ENCODE measurements at regions not wholly inside any gene's neighbourhood (a gene's known extent, or its start where the extent isn't known, plus 50 kb on each side); places are given as distances from the start of the nearest gene placed in this dataset.

DNA sequence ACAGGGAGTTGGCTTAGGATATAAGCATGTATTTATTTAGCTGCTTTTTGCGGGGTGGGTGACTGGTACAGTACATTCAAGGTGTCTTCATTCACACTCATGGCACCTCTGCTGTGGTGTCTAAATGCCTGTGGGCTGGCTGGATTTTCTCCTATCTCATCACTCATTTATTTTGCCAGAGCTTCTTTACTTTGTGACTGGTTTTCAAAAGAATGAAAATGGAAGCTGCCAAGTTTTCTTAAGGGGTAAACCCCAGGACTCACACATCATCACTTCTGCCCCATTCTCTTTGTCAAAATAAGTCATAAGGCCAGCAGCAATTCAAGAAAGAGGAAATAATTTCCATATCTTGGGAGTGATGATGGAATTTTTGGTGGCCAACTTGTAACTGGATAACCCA is 493.4 kb upstream of the ALCAM start:
- no peaks in the 10 kb centered on the region for H3K9me3 Mint-ChIP-seq
- DNase-seq = no peak
- no peaks in the 10 kb centered on the region for H3K36me3 Mint-ChIP-seq (ENCODE audit: low read depth)
- no peak for TF ChIP-seq CTCF (IDR thresholded peaks at IDR 0.05)
- H3K4me1 Mint-ChIP-seq = peaks cover 9% of the 10 kb centered on the region
- H3K27me3 Mint-ChIP-seq (ENCODE audit: low read depth, poor library complexity) = no peaks in the 10 kb centered on the region
- H3K27ac Mint-ChIP-seq = no peak overlapping the region
- H3K4me3 Mint-ChIP-seq = no peak overlapping the region

DNA sequence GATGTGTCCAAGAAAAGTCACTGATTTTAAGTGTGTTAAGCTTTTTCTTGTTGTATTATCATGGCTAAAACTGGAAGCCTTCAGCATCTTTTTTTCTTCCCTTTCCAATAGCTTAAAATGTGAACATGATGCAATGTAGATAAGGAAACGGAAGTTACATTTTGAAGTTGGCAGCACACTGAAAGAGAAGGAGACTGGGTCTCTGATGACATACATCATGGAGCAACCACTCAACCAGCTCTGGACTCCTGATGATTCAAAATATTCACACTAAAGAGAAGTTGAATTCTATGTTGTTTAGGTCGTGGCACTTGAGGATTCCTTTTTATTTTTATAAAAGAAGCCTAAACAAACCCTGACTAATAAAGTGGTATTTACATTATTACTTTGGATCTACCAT is 488.3 kb upstream of the ALCAM start:
- TF ChIP-seq CTCF (IDR thresholded peaks at IDR 0.05) = no peak
- Mint-ChIP-seq H3K27ac (no peak overlapping the region), H3K4me3 (no peak overlapping the region), H3K4me1 (peaks cover 9% of the 10 kb centered on the region), H3K27me3 (ENCODE audit: low read depth, poor library complexity) (no peaks in the 10 kb centered on the region), H3K9me3 (peaks cover 7% of the 10 kb centered on the region), H3K36me3 (ENCODE audit: low read depth) (no peaks in the 10 kb centered on the region)
- DNase-seq = no peak

DNA sequence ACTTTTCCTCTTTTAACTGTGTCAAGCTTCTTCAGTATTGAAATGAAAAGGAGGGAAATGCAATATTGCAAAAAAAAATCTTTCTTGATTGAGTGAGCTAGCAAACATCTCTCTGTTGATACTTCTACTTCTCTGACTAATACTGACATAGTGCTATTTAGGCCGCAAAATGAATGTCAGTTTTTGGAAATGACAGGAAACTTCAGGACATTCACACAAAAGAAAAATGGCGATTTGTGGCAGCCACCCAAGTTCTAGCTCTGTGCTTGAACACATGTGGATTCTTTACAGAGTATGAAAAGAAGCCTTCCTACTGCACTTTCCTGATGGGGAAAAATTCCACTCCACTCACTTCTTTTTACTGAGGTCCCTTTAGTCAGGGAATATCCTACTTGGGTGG is 486.8 kb upstream of the ALCAM start:
- no peaks in the 10 kb centered on the region for H3K27me3 Mint-ChIP-seq (ENCODE audit: low read depth, poor library complexity)
- H3K4me3 Mint-ChIP-seq = no peak overlapping the region
- DNase-seq = no peak
- H3K36me3 Mint-ChIP-seq (ENCODE audit: low read depth) = no peaks in the 10 kb centered on the region
- peaks cover 9% of the 10 kb centered on the region for H3K4me1 Mint-ChIP-seq
- peaks cover 7% of the 10 kb centered on the region for H3K9me3 Mint-ChIP-seq
- TF ChIP-seq CTCF (IDR thresholded peaks at IDR 0.05) = no peak
- no peak overlapping the region for H3K27ac Mint-ChIP-seq

GRCh38 chr3:104885214-104885814 is 481.4 kb upstream of the ALCAM start:
- no peak for DNase-seq
- H3K36me3 Mint-ChIP-seq (ENCODE audit: low read depth) = no peaks in the 10 kb centered on the region
- H3K27ac Mint-ChIP-seq = no peak overlapping the region
- H3K9me3 Mint-ChIP-seq = no peaks in the 10 kb centered on the region
- TF ChIP-seq CTCF (IDR thresholded peaks at IDR 0.05) = no peak
- no peaks in the 10 kb centered on the region for H3K27me3 Mint-ChIP-seq (ENCODE audit: low read depth, poor library complexity)
- H3K4me1 Mint-ChIP-seq = no peaks in the 10 kb centered on the region
- no peak overlapping the region for H3K4me3 Mint-ChIP-seq

DNA sequence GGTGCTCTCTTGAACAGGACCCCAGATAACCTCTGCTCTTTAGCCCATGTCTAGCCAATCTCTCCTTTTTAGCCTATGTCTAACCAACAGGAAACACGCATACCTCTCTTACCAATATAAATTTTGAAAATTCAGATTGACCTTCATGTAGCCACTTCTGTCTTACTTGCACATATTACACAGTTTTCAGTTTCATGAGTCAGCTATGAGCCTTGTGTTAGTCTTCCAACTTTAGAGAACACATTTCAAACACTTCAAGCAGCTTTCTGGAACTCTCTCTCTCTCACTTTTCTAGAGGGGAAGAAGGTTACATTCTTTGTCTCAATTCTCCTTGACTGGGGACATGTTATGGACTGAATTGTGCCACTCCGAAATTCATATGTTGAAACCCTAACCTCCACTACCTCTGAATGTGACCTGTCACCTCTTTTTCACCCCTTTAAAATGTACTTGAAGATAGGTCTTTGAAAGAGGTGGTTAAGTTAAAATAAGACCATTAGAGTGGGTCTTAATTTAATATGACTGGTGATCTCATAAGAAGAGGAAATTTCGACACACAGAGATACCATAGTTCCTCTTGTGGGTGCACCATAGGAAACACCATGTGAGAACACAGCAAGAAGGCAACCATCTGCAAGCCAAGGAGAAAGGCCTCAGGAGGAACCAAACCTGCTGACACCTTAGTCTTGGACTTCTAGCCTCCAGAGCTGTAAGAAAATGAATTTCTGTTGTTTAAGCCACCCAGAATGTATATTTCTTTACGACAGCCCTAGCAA is 480.3 kb upstream of the ALCAM start:
- Mint-ChIP-seq H3K9me3 (no peaks in the 10 kb centered on the region), H3K4me3 (no peak overlapping the region), H3K4me1 (no peaks in the 10 kb centered on the region), H3K36me3 (ENCODE audit: low read depth) (no peaks in the 10 kb centered on the region), H3K27me3 (ENCODE audit: low read depth, poor library complexity) (no peaks in the 10 kb centered on the region), H3K27ac (no peak overlapping the region)
- no peak for DNase-seq
- TF ChIP-seq CTCF (IDR thresholded peaks at IDR 0.05) = no peak

DNA sequence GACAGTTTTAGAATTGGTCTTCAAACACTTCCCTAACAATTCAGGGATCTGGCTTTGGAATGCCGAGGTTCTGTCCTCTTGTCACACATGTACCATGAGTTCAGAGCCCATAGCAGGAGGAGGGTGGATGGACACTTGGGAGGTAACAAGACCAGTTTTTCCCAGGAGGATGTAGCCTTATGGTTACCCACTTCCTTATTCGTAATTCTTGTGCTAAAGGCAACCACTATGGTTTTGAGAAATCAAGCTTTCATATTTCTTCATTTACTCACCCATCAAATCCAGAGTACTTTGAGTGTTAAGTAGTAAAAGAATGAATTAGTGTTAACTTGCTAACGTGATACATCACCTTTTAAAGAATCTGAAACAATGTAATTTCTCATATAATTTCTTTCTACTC is 479.6 kb upstream of the ALCAM start:
- no peak for TF ChIP-seq CTCF (IDR thresholded peaks at IDR 0.05)
- H3K27ac Mint-ChIP-seq = no peak overlapping the region
- H3K4me1 Mint-ChIP-seq = no peaks in the 10 kb centered on the region
- H3K9me3 Mint-ChIP-seq = no peaks in the 10 kb centered on the region
- H3K27me3 Mint-ChIP-seq (ENCODE audit: low read depth, poor library complexity) = no peaks in the 10 kb centered on the region
- H3K36me3 Mint-ChIP-seq (ENCODE audit: low read depth) = no peaks in the 10 kb centered on the region
- no peak for DNase-seq
- no peak overlapping the region for H3K4me3 Mint-ChIP-seq
